ENCODE measurements at regions not wholly inside any gene's neighbourhood (a gene's known extent, or its start where the extent isn't known, plus 50 kb on each side); places are given as distances from the start of the nearest gene placed in this dataset.

- no peak for DNase-seq
- no peaks in the 10 kb centered on the region for H3K27me3 ChIP-seq
- H3K27ac ChIP-seq: peak overlapping the region in 3 of 4 donors; percentile 35 to 66 (median 35)
Measured at GRCh38 chr5:172556971-172557461, 84.0 kb upstream of the NEURL1B start.

GRCh38 chr5:172556262-172556661 is 84.8 kb upstream of the NEURL1B start:
- no peak for TF ChIP-seq POLR2AphosphoS5 (IDR thresholded peaks at IDR 0.05)
- no peak for TF ChIP-seq POLR2A (IDR thresholded peaks at IDR 0.05)
- no peak for TF ChIP-seq CTCF (IDR thresholded peaks at IDR 0.05)
- TF ChIP-seq EP300 (IDR thresholded peaks at IDR 0.05): no peak
- Histone ChIP-seq H3K27me3 (no peaks in the 10 kb centered on the region), H3K4me3 (no peak overlapping the region), H3K9me3 (no peaks in the 10 kb centered on the region), H3K36me3 (no peaks in the 10 kb centered on the region), H3K27ac (peak overlapping the region in 1 of 4 donors; percentile 66), H3K4me1 (peaks cover 5 to 23% (median 12%) of the 10 kb centered on the region in 4 donors)
- 74 to 92% methylated on average over 3 of the region's 3 CpGs for WGBS, 2 donors
- ATAC-seq (ENCODE audit: low FRiP score in 2 of 2) (no peak), DNase-seq (no peak)

More at GRCh38 chr5:172556971-172557461, 84.0 kb upstream of the NEURL1B start:
- Histone ChIP-seq H3K4me1 (peaks cover 5 to 23% (median 12%) of the 10 kb centered on the region in 4 donors), H3K36me3 (no peaks in the 10 kb centered on the region), H3K4me3 (no peak overlapping the region), H3K9me3 (no peaks in the 10 kb centered on the region)
- TF ChIP-seq EP300 (IDR thresholded peaks at IDR 0.05) (no peak), CTCF (IDR thresholded peaks at IDR 0.05) (peak in 1 of 6 experiments; percentile 16), POLR2A (IDR thresholded peaks at IDR 0.05) (no peak), POLR2AphosphoS5 (IDR thresholded peaks at IDR 0.05) (no peak)
- ATAC-seq (ENCODE audit: low FRiP score in 2 of 2): peak; percentile 36 to 47
- 60% methylated on average over 7 to 12 of the region's 12 CpGs for WGBS, 2 donors

- DNase-seq (no peak), ATAC-seq (ENCODE audit: low FRiP score in 2 of 2) (no peak)
- Histone ChIP-seq H3K27me3 (no peaks in the 10 kb centered on the region), H3K4me3 (no peak overlapping the region), H3K4me1 (peaks cover 5 to 23% (median 14%) of the 10 kb centered on the region in 4 donors), H3K36me3 (no peaks in the 10 kb centered on the region), H3K9me3 (no peaks in the 10 kb centered on the region), H3K27ac (no peak overlapping the region)
- 75 to 88% methylated on average over 14 of the region's 14 CpGs for WGBS, 2 donors
- TF ChIP-seq CTCF (IDR thresholded peaks at IDR 0.05): no peak
- TF ChIP-seq EP300 (IDR thresholded peaks at IDR 0.05): no peak
- TF ChIP-seq POLR2A (IDR thresholded peaks at IDR 0.05): no peak
- no peak for TF ChIP-seq POLR2AphosphoS5 (IDR thresholded peaks at IDR 0.05)
Measured at GRCh38 chr5:172554562-172554961, 86.5 kb upstream of the NEURL1B start.

GRCh38 chr5:172553903-172554302 is 87.2 kb upstream of the NEURL1B start:
- H3K4me1 ChIP-seq: peaks cover 5 to 23% (median 14%) of the 10 kb centered on the region in 4 donors
- H3K4me3 ChIP-seq: no peak overlapping the region
- DNase-seq (no peak), ATAC-seq (ENCODE audit: low FRiP score in 2 of 2) (no peak)
- 85 to 87% methylated on average over 3 of the region's 3 CpGs for WGBS, 2 donors
- no peaks in the 10 kb centered on the region for H3K36me3 ChIP-seq
- no peaks in the 10 kb centered on the region for H3K9me3 ChIP-seq
- TF ChIP-seq POLR2AphosphoS5 (IDR thresholded peaks at IDR 0.05) (no peak), CTCF (IDR thresholded peaks at IDR 0.05) (no peak), EP300 (IDR thresholded peaks at IDR 0.05) (no peak), POLR2A (IDR thresholded peaks at IDR 0.05) (no peak)
- no peaks in the 10 kb centered on the region for H3K27me3 ChIP-seq
- no peak overlapping the region for H3K27ac ChIP-seq

- no peaks in the 10 kb centered on the region for H3K27me3 ChIP-seq
- TF ChIP-seq POLR2A (IDR thresholded peaks at IDR 0.05) (no peak), EP300 (IDR thresholded peaks at IDR 0.05) (no peak), CTCF (IDR thresholded peaks at IDR 0.05) (no peak), POLR2AphosphoS5 (IDR thresholded peaks at IDR 0.05) (no peak)
- no peak overlapping the region for H3K4me3 ChIP-seq
- H3K27ac ChIP-seq: no peak overlapping the region
- peaks cover 5 to 16% (median 12%) of the 10 kb centered on the region in 4 donors for H3K4me1 ChIP-seq
- 91 to 97% methylated on average over 2 of the region's 2 CpGs for WGBS, 2 donors
- no peaks in the 10 kb centered on the region for H3K9me3 ChIP-seq
- DNase-seq (no peak), ATAC-seq (ENCODE audit: low FRiP score in 2 of 2) (no peak)
- H3K36me3 ChIP-seq: no peaks in the 10 kb centered on the region
Measured at GRCh38 chr5:172553167-172553566, 87.9 kb upstream of the NEURL1B start.
